Thyroid gland (tissue), 4 donors: ENCODE measurements at regions not wholly inside any gene's neighbourhood (a gene's known extent, or its start where the extent isn't known, plus 50 kb on each side); places are given as distances from the start of the nearest gene placed in this dataset.

ENCODE experiments used
- DNase-seq, 2 donors: peaks; one replicate each; pipeline ENCODE4 v3.0.0-alpha.2; 2019
- H3K27ac ChIP-seq, 3 donors: fragments of 200-600 bp; sonication (generic); 1 replicate in 2 of 3; 2 replicates in 1 of 3; pipeline ENCODE4 v1.5.1; 2016 to 2019; ENCODE audit warnings: mild to moderate bottlenecking in 1 of 3, moderate library complexity in 1 of 3
- H3K27me3 ChIP-seq: fragments of 200-600 bp; sonication (generic); one replicate; pipeline ENCODE4 v1.5.1; 2019
- H3K36me3 ChIP-seq, 2 donors: fragments of 200-600 bp; sonication (generic); one replicate each; pipeline ENCODE4 v1.5.1; 2016 to 2019
- H3K4me1 ChIP-seq, 2 donors: fragments of 200-600 bp; sonication (generic); one replicate each; pipeline ENCODE4 v1.5.1; 2017 to 2019
- H3K4me3 ChIP-seq, 3 donors: fragments of 200-600 bp; sonication (generic); replicated peaks in 1 of 3; 1 replicate in 2 of 3; 2 replicates in 1 of 3; pipeline ENCODE4 v1.5.1; 2016; ENCODE audit warnings: mild to moderate bottlenecking in 1 of 3
- H3K9me3 ChIP-seq: fragments of 200-600 bp; sonication (generic); one replicate; pipeline ENCODE4 v1.5.1; 2017
- CTCF ChIP-seq, 6 experiments: fragments of 200-600 bp in 3 of 6; fragments of 450-650 bp in 3 of 6; sonication (generic) in 3 of 6; IDR thresholded peaks; one replicate each; pipeline ENCODE4 v1.5.1; 2016 to 2019; ENCODE audit warnings: antibody characterized with exemption in 6 of 6, mild to moderate bottlenecking in 2 of 6, inconsistent platforms in 1 of 6, moderate library complexity in 1 of 6
- POLR2A ChIP-seq, 2 donors: fragments of 450-650 bp; IDR thresholded peaks; one replicate each; pipeline ENCODE4 v1.6.1; 2017; ENCODE audit warnings: antibody characterized with exemption in 2 of 2, mild to moderate bottlenecking in 2 of 2, moderate library complexity in 1 of 2
- WGBS, 2 donors: methylation state at CpG; one replicate each; pipeline ENCODE4 v1.1.5; 2017; 5-methylcytosine and 5-hydroxymethylcytosine counted together
- intact Hi-C: fragments of 100-400 bp; cut with DNase I; formaldehyde crosslinking; loops from one replicate; pipeline ENCODE4 v1.15.1; 2023

GRCh38 chr7:42858570-42858969 is 53.3 kb downstream of the C7orf25 start:
- TF ChIP-seq CTCF (IDR thresholded peaks at IDR 0.05) (no peak), POLR2A (IDR thresholded peaks at IDR 0.05) (no peak)
- Histone ChIP-seq H3K27ac (no peak overlapping the region), H3K36me3 (no peaks in the 10 kb centered on the region), H3K27me3 (no peaks in the 10 kb centered on the region), H3K9me3 (no peaks in the 10 kb centered on the region), H3K4me3 (no peak overlapping the region), H3K4me1 (peaks cover 0 to 6% of the 10 kb centered on the region in 2 donors)
- intact Hi-C loops = no loop called here
- 92 to 98% methylated on average over 1 of the region's 1 CpG for WGBS, 2 donors
- DNase-seq = no peak

GRCh38 chr7:42856605-42856987 is 55.3 kb downstream of the C7orf25 start:
- Histone ChIP-seq H3K27ac (no peak overlapping the region), H3K36me3 (no peaks in the 10 kb centered on the region), H3K27me3 (no peaks in the 10 kb centered on the region), H3K4me3 (peak overlapping the region in 2 of 3 donors; percentile 12 to 26), H3K9me3 (no peaks in the 10 kb centered on the region), H3K4me1 (peaks cover 0 to 6% of the 10 kb centered on the region in 2 donors)
- intact Hi-C loops = no loop called here
- no peak for TF ChIP-seq POLR2A (IDR thresholded peaks at IDR 0.05)
- TF ChIP-seq CTCF (IDR thresholded peaks at IDR 0.05) = no peak
- WGBS, 2 donors = 46 to 48% methylated on average over 19 of the region's 19 CpGs
- DNase-seq = no peak

DNA sequence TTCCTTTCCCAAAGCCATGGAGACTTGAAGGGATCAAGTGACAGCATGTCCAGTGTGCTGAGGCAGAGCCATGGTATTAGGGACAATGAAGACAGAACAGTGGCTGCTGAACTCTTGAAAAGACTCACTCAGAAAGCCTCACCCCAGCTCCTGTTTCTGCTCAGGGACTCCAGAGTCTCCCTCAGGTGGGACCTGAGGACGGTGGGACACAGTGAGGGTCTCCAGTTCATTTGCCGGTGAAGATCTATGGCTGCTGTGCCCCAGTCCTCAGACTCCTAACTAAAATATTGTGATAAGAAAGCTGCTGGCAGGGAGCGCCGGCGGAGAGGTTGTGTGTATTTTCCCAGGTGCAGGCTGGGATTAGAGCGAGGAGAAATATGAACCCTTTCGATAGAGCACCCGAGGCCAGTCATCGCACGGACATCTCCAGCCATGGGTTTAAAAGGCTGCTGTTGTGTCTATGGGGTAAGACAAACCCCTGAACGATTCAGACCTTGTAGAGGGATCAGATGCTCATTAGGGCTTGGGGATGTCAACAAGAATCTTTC is 57.2 kb downstream of the C7orf25 start:
- intact Hi-C loops = no loop called here
- Histone ChIP-seq H3K4me1 (peaks cover 0 to 6% of the 10 kb centered on the region in 2 donors), H3K27me3 (no peaks in the 10 kb centered on the region), H3K9me3 (no peaks in the 10 kb centered on the region), H3K27ac (no peak overlapping the region), H3K4me3 (no peak overlapping the region), H3K36me3 (no peaks in the 10 kb centered on the region)
- 43 to 68% methylated on average over 9 to 11 of the region's 11 CpGs for WGBS, 2 donors
- no peak for DNase-seq
- no peak for TF ChIP-seq POLR2A (IDR thresholded peaks at IDR 0.05)
- TF ChIP-seq CTCF (IDR thresholded peaks at IDR 0.05) = no peak

- no peak for DNase-seq
- TF ChIP-seq CTCF (IDR thresholded peaks at IDR 0.05) (no peak), POLR2A (IDR thresholded peaks at IDR 0.05) (no peak)
- H3K27me3 ChIP-seq = no peaks in the 10 kb centered on the region
- peaks cover 0 to 6% of the 10 kb centered on the region in 2 donors for H3K4me1 ChIP-seq
- no peaks in the 10 kb centered on the region for H3K36me3 ChIP-seq
- intact Hi-C loops = no loop called here
- no peak overlapping the region for H3K4me3 ChIP-seq
- 51 to 58% methylated on average over 4 of the region's 4 CpGs for WGBS, 2 donors
- no peaks in the 10 kb centered on the region for H3K9me3 ChIP-seq
- no peak overlapping the region for H3K27ac ChIP-seq
Observed at GRCh38 chr7:42852531-42852930, 59.3 kb downstream of the C7orf25 start.

- TF ChIP-seq POLR2A (IDR thresholded peaks at IDR 0.05) = no peak
- TF ChIP-seq CTCF (IDR thresholded peaks at IDR 0.05) = peak; percentile 22 to 71 (median 59)
- Histone ChIP-seq H3K27me3 (no peaks in the 10 kb centered on the region), H3K4me3 (no peak overlapping the region), H3K36me3 (no peaks in the 10 kb centered on the region), H3K27ac (no peak overlapping the region), H3K4me1 (no peaks in the 10 kb centered on the region), H3K9me3 (no peaks in the 10 kb centered on the region)
- intact Hi-C loops = no loop called here
- DNase-seq = peak; percentile 45 to 60
- 23 to 35% methylated on average over 12 of the region's 12 CpGs for WGBS, 2 donors
Observed at GRCh38 chr7:42843205-42843800, 68.6 kb downstream of the C7orf25 start.
